DOHH2 (cell line): ENCODE measurements at regions not wholly inside any gene's neighbourhood (a gene's known extent, or its start where the extent isn't known, plus 50 kb on each side); places are given as distances from the start of the nearest gene placed in this dataset.

Source experiments
- EZH2phosphoT487 ChIP-seq: fragments of 200-600 bp; sonication (generic); IDR thresholded peaks from 2 replicates; pipeline ENCODE4 v1.6.1; 2017; ENCODE audit warnings: borderline replicate concordance, mild to moderate bottlenecking, antibody characterized with exemption, low read length, moderate library complexity, mixed read lengths
- TF ChIP-seq, protein P1 (sequence below): fragments of 200-600 bp; sonication (generic); IDR thresholded peaks from one replicate; pipeline ENCODE4 v1.5.1; 2014; ENCODE audit warnings: antibody characterized with exemption, mild to moderate bottlenecking, low read depth, low read length; ENCODE audit not compliant: poor library complexity, severe bottlenecking

DNA sequence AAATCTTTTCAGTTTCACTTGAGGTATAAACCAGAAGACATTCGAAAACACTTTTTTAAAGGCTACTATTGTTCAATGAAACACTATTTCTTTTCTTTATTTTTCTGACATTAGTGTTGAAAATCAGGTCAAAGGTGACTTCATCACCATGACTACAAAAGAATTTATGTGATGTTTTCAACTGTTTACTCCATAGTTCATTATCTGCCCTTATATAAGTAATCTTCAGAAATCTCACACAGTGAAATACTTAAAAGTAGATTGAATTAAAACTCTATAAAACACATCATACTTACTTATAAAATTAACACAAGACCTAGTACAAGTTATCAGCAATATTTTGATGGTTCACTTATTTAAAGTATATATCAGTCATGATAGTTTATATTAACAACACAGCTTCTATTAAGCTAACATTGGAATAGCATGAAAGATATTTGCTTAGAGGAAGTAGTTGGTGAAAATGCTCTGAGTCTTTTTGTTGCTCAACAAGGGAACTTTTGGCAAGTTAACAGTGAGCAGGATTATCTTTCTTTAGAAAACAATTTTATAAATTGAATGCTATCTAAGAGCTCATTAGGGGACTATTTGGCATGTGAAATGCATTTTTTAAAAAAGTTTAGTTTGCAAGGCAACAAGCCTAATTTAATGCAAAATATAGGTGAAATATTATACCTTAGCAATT is 60.8 kb downstream of the MC4R start:
- TF ChIP-seq, protein P1, sequence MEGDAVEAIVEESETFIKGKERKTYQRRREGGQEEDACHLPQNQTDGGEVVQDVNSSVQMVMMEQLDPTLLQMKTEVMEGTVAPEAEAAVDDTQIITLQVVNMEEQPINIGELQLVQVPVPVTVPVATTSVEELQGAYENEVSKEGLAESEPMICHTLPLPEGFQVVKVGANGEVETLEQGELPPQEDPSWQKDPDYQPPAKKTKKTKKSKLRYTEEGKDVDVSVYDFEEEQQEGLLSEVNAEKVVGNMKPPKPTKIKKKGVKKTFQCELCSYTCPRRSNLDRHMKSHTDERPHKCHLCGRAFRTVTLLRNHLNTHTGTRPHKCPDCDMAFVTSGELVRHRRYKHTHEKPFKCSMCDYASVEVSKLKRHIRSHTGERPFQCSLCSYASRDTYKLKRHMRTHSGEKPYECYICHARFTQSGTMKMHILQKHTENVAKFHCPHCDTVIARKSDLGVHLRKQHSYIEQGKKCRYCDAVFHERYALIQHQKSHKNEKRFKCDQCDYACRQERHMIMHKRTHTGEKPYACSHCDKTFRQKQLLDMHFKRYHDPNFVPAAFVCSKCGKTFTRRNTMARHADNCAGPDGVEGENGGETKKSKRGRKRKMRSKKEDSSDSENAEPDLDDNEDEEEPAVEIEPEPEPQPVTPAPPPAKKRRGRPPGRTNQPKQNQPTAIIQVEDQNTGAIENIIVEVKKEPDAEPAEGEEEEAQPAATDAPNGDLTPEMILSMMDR: no peak
- TF ChIP-seq EZH2phosphoT487: no peak
